ENCODE measurements at regions not wholly inside any gene's neighbourhood (a gene's known extent, or its start where the extent isn't known, plus 50 kb on each side); places are given as distances from the start of the nearest gene placed in this dataset.

DNA sequence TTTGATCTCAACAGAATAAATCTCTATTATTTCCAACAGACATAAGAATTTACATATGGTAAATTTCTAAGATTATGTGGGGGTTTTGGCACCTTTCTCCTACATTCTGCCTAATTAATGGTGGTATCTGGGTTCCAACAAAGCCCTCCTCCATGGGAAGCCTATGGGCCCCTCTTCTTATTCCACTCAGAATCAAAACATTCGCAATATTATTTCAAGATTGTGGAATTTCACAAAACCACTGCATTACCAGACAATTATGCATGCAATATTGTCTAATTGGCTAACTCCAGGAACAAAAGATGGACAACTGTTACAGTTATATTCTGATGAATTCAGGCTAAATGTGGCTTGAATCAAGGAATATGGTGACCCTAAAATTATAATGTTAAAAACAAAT is 434.0 kb downstream of the NFIB start:
- Histone ChIP-seq H3K27ac (ENCODE audit: low read depth) (no peak overlapping the region), H3K27me3 (ENCODE audit: insufficient read depth) (no peaks in the 10 kb centered on the region), H3K79me2 (replicated peaks; ENCODE audit: insufficient read depth) (no peaks in the 10 kb centered on the region), H3F3A (replicated peaks; ENCODE audit: low read depth) (no peaks in the 10 kb centered on the region), H3K4me1 (ENCODE audit: insufficient read depth) (no peaks in the 10 kb centered on the region), H2AFZ (no peak overlapping the region), H4K20me1 (replicated peaks; ENCODE audit: insufficient read depth) (no peaks in the 10 kb centered on the region), H3K9me2 (ENCODE audit: insufficient read depth) (peaks cover 2% of the 10 kb centered on the region; the same call in 1 of the 2 replicates), H3K4me2 (no peak overlapping the region), H3K36me3 (ENCODE audit: insufficient read depth) (no peaks in the 10 kb centered on the region), H3K4me3 (no peak overlapping the region)
- TF ChIP-seq ZNF114 (CRISPR knock-in tag; IDR thresholded peaks at IDR 0.05) (no peak), JUNB (IDR thresholded peaks at IDR 0.05; ENCODE audit: unreplicated experiment) (no peak), STAT1 (IDR thresholded peaks at IDR 0.05; ENCODE audit: unreplicated experiment) (no peak), POLR2AphosphoS5 (IDR thresholded peaks at IDR 0.05; ENCODE audit: low read depth) (no peak), ZNF331 (CRISPR knock-in tag; IDR thresholded peaks at IDR 0.05; ENCODE audit: low read depth) (no peak), EZH2phosphoT487 (IDR thresholded peaks at IDR 0.05; ENCODE audit: unreplicated experiment) (no peak), NANOG (IDR thresholded peaks at IDR 0.05; ENCODE audit: borderline replicate concordance) (no peak), EZH2 (IDR thresholded peaks at IDR 0.05; ENCODE audit: low read depth, unreplicated experiment) (no peak), CREB1 (CRISPR knock-in tag; IDR thresholded peaks at IDR 0.05; ENCODE audit: low read depth) (no peak)
- TF ChIP-seq, protein P1, sequence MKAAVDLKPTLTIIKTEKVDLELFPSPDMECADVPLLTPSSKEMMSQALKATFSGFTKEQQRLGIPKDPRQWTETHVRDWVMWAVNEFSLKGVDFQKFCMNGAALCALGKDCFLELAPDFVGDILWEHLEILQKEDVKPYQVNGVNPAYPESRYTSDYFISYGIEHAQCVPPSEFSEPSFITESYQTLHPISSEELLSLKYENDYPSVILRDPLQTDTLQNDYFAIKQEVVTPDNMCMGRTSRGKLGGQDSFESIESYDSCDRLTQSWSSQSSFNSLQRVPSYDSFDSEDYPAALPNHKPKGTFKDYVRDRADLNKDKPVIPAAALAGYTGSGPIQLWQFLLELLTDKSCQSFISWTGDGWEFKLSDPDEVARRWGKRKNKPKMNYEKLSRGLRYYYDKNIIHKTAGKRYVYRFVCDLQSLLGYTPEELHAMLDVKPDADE (IDR thresholded peaks at IDR 0.05): no peak
- TF ChIP-seq, protein P2, sequence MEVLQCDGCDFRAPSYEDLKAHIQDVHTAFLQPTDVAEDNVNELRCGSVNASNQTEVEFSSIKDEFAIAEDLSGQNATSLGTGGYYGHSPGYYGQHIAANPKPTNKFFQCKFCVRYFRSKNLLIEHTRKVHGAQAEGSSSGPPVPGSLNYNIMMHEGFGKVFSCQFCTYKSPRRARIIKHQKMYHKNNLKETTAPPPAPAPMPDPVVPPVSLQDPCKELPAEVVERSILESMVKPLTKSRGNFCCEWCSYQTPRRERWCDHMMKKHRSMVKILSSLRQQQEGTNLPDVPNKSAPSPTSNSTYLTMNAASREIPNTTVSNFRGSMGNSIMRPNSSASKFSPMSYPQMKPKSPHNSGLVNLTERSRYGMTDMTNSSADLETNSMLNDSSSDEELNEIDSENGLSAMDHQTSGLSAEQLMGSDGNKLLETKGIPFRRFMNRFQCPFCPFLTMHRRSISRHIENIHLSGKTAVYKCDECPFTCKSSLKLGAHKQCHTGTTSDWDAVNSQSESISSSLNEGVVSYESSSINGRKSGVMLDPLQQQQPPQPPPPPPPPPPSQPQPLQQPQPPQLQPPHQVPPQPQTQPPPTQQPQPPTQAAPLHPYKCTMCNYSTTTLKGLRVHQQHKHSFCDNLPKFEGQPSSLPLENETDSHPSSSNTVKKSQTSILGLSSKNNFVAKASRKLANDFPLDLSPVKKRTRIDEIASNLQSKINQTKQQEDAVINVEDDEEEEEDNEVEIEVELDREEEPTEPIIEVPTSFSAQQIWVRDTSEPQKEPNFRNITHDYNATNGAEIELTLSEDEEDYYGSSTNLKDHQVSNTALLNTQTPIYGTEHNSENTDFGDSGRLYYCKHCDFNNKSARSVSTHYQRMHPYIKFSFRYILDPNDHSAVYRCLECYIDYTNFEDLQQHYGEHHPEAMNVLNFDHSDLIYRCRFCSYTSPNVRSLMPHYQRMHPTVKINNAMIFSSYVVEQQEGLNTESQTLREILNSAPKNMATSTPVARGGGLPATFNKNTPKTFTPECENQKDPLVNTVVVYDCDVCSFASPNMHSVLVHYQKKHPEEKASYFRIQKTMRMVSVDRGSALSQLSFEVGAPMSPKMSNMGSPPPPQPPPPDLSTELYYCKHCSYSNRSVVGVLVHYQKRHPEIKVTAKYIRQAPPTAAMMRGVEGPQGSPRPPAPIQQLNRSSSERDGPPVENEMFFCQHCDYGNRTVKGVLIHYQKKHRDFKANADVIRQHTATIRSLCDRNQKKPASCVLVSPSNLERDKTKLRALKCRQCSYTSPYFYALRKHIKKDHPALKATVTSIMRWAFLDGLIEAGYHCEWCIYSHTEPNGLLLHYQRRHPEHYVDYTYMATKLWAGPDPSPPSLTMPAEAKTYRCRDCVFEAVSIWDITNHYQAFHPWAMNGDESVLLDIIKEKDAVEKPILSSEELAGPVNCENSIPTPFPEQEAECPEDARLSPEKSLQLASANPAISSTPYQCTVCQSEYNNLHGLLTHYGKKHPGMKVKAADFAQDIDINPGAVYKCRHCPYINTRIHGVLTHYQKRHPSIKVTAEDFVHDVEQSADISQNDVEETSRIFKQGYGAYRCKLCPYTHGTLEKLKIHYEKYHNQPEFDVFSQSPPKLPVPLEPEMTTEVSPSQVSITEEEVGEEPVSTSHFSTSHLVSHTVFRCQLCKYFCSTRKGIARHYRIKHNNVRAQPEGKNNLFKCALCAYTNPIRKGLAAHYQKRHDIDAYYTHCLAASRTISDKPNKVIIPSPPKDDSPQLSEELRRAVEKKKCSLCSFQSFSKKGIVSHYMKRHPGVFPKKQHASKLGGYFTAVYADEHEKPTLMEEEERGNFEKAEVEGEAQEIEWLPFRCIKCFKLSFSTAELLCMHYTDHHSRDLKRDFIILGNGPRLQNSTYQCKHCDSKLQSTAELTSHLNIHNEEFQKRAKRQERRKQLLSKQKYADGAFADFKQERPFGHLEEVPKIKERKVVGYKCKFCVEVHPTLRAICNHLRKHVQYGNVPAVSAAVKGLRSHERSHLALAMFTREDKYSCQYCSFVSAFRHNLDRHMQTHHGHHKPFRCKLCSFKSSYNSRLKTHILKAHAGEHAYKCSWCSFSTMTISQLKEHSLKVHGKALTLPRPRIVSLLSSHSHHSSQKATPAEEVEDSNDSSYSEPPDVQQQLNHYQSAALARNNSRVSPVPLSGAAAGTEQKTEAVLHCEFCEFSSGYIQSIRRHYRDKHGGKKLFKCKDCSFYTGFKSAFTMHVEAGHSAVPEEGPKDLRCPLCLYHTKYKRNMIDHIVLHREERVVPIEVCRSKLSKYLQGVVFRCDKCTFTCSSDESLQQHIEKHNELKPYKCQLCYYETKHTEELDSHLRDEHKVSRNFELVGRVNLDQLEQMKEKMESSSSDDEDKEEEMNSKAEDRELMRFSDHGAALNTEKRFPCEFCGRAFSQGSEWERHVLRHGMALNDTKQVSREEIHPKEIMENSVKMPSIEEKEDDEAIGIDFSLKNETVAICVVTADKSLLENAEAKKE (CRISPR knock-in tag; IDR thresholded peaks at IDR 0.05): no peak
- TF ChIP-seq, protein P3, sequence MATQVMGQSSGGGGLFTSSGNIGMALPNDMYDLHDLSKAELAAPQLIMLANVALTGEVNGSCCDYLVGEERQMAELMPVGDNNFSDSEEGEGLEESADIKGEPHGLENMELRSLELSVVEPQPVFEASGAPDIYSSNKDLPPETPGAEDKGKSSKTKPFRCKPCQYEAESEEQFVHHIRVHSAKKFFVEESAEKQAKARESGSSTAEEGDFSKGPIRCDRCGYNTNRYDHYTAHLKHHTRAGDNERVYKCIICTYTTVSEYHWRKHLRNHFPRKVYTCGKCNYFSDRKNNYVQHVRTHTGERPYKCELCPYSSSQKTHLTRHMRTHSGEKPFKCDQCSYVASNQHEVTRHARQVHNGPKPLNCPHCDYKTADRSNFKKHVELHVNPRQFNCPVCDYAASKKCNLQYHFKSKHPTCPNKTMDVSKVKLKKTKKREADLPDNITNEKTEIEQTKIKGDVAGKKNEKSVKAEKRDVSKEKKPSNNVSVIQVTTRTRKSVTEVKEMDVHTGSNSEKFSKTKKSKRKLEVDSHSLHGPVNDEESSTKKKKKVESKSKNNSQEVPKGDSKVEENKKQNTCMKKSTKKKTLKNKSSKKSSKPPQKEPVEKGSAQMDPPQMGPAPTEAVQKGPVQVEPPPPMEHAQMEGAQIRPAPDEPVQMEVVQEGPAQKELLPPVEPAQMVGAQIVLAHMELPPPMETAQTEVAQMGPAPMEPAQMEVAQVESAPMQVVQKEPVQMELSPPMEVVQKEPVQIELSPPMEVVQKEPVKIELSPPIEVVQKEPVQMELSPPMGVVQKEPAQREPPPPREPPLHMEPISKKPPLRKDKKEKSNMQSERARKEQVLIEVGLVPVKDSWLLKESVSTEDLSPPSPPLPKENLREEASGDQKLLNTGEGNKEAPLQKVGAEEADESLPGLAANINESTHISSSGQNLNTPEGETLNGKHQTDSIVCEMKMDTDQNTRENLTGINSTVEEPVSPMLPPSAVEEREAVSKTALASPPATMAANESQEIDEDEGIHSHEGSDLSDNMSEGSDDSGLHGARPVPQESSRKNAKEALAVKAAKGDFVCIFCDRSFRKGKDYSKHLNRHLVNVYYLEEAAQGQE (IDR thresholded peaks at IDR 0.05; ENCODE audit: unreplicated experiment): no peak
- TF ChIP-seq, protein P4, sequence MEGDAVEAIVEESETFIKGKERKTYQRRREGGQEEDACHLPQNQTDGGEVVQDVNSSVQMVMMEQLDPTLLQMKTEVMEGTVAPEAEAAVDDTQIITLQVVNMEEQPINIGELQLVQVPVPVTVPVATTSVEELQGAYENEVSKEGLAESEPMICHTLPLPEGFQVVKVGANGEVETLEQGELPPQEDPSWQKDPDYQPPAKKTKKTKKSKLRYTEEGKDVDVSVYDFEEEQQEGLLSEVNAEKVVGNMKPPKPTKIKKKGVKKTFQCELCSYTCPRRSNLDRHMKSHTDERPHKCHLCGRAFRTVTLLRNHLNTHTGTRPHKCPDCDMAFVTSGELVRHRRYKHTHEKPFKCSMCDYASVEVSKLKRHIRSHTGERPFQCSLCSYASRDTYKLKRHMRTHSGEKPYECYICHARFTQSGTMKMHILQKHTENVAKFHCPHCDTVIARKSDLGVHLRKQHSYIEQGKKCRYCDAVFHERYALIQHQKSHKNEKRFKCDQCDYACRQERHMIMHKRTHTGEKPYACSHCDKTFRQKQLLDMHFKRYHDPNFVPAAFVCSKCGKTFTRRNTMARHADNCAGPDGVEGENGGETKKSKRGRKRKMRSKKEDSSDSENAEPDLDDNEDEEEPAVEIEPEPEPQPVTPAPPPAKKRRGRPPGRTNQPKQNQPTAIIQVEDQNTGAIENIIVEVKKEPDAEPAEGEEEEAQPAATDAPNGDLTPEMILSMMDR (conservative IDR thresholded peaks at IDR 0.05; ENCODE audit: low read depth in 2 of 2): no peak
- H3K36me3 Mint-ChIP-seq (ENCODE audit: low read depth): peaks cover 1% of the 10 kb centered on the region; the same call in 1 of the 3 replicates
- H3K27me3 Mint-ChIP-seq (ENCODE audit: insufficient read depth, low read depth, poor library complexity): no peaks in the 10 kb centered on the region
- peaks cover 4% of the 10 kb centered on the region; the same call in 2 of the 3 replicates for H3K9me3 Mint-ChIP-seq
- H3K4me1 Mint-ChIP-seq: no peaks in the 10 kb centered on the region
- no peak for ATAC-seq
- no peak overlapping the region for H3K27ac Mint-ChIP-seq
- DNase-seq (ENCODE audit: low spot score): no peak
- no peak overlapping the region for H3K4me3 Mint-ChIP-seq

All from GM23338 (cell line).